ENCODE measurements at regions not wholly inside any gene's neighbourhood (a gene's known extent, or its start where the extent isn't known, plus 50 kb on each side); places are given as distances from the start of the nearest gene placed in this dataset.

DNA sequence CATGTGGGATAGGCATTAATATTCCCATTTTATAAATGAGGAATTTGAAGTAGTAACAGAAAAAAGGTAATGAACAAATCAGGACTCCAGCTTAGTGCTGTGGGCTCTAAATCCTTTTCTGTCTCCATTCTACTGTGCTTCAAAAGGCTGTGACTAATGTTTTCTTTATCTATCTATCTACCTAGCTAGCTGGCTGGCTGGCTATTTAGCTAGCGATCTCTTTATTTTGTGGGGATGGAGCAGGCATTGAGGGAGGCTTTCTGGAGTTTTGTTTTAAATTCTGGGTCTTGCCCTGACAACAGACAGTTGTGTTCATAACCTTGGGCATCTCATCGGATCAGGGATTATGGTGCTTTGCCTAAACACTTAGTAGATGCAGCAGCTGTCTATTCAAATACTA is 139.2 kb downstream of the SOX4 start:
- TF ChIP-seq CTCF (IDR thresholded peaks at IDR 0.05) (no peak), POLR2AphosphoS5 (IDR thresholded peaks at IDR 0.05) (no peak)

Data from breast epithelium (tissue), 3 donors.